HL-60 (cell line): ENCODE measurements at regions not wholly inside any gene's neighbourhood (a gene's known extent, or its start where the extent isn't known, plus 50 kb on each side); places are given as distances from the start of the nearest gene placed in this dataset.

ENCODE experiments used
- TF ChIP-seq, protein P1 (sequence below): IDR thresholded peaks from 2 replicates; pipeline ENCODE4 v1.6.1; 2012; ENCODE audit warnings: low read depth; ENCODE audit not compliant: insufficient replicate concordance
- TF ChIP-seq, protein P2 (sequence below): IDR thresholded peaks from one replicate; pipeline ENCODE4 v1.5.1; 2011; ENCODE audit warnings: low read length, control low read depth, inconsistent platforms; ENCODE audit not compliant: insufficient read depth

DNA sequence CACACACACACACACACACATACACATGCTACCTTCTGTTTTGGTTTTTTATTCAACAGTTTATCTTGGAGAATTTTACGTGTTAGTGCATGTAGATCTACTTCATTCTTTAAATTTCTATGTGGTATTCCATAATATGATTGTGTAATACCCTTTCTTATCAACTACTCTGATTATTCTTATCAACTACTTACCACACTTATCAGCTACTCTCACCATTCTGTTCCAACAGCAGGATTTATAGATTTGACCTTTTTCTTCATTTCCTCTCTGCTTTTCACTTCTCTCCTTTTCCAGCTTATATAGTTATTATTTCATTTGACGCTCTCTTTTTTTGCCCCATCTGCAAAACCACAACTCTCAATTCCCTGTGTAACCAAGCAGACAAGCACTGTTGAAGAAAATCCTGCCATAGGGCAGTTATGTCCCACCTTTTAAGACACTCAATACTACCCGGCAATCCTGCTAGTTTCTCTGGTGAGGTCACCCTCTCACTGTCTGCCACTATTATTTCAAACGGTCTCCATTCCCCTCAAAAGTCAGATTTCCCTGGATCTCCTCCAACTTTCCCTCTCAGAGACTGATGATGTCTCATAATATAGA, 56.9 kb upstream of the SATB1 start:
- TF ChIP-seq, protein P1, sequence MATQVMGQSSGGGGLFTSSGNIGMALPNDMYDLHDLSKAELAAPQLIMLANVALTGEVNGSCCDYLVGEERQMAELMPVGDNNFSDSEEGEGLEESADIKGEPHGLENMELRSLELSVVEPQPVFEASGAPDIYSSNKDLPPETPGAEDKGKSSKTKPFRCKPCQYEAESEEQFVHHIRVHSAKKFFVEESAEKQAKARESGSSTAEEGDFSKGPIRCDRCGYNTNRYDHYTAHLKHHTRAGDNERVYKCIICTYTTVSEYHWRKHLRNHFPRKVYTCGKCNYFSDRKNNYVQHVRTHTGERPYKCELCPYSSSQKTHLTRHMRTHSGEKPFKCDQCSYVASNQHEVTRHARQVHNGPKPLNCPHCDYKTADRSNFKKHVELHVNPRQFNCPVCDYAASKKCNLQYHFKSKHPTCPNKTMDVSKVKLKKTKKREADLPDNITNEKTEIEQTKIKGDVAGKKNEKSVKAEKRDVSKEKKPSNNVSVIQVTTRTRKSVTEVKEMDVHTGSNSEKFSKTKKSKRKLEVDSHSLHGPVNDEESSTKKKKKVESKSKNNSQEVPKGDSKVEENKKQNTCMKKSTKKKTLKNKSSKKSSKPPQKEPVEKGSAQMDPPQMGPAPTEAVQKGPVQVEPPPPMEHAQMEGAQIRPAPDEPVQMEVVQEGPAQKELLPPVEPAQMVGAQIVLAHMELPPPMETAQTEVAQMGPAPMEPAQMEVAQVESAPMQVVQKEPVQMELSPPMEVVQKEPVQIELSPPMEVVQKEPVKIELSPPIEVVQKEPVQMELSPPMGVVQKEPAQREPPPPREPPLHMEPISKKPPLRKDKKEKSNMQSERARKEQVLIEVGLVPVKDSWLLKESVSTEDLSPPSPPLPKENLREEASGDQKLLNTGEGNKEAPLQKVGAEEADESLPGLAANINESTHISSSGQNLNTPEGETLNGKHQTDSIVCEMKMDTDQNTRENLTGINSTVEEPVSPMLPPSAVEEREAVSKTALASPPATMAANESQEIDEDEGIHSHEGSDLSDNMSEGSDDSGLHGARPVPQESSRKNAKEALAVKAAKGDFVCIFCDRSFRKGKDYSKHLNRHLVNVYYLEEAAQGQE = no peak
- TF ChIP-seq, protein P2, sequence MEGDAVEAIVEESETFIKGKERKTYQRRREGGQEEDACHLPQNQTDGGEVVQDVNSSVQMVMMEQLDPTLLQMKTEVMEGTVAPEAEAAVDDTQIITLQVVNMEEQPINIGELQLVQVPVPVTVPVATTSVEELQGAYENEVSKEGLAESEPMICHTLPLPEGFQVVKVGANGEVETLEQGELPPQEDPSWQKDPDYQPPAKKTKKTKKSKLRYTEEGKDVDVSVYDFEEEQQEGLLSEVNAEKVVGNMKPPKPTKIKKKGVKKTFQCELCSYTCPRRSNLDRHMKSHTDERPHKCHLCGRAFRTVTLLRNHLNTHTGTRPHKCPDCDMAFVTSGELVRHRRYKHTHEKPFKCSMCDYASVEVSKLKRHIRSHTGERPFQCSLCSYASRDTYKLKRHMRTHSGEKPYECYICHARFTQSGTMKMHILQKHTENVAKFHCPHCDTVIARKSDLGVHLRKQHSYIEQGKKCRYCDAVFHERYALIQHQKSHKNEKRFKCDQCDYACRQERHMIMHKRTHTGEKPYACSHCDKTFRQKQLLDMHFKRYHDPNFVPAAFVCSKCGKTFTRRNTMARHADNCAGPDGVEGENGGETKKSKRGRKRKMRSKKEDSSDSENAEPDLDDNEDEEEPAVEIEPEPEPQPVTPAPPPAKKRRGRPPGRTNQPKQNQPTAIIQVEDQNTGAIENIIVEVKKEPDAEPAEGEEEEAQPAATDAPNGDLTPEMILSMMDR = no peak
